HCT116 (cell line): ENCODE measurements at regions not wholly inside any gene's neighbourhood (a gene's known extent, or its start where the extent isn't known, plus 50 kb on each side); places are given as distances from the start of the nearest gene placed in this dataset.

Source experiments
- ATAC-seq: fragments of 200-7000 bp; cut with Tn5 transposase; 2 replicates; pipeline ENCODE4 v1.9.1; 2020; ENCODE audit warnings: mild to moderate bottlenecking, moderate library complexity
- BruUV-seq: library from RNA; stranded (reverse); fragments of 400-500 nt; replicated peaks from 2 replicates; lab custom pipeline; 2021; lab: Mats Ljungman, UMichigan
- CTCF ChIA-PET: fragments of 300-600 bp; sonication (Branson Sonifier 250); formaldehyde crosslinking; loops from one replicate; lab custom pipeline; 2021; ENCODE audit warnings: antibody characterized with exemption; lab: Charles Lee
- POLR2A ChIA-PET: fragments of 300-600, 350-600 bp; sonication (Branson Sonifier 250); formaldehyde crosslinking; loops from one replicate; lab custom pipeline; 2021; ENCODE audit warnings: antibody characterized with exemption; lab: Charles Lee
- RAD21 ChIA-PET, 2 experiments: fragments of 300-600 bp; sonication (Branson Sonifier 250); formaldehyde crosslinking; loops; one replicate each; lab custom pipeline; 2023; ENCODE audit warnings: low total read pairs in 2 of 2; ENCODE audit not compliant: uncharacterized antibody in 2 of 2, unreplicated experiment in 2 of 2, low non-redundant PET in 1 of 2; lab: Charles Lee
- DNase-seq: peaks from one replicate; pipeline ENCODE4 v3.0.0-alpha.2; 2010; ENCODE audit warnings: low read depth, low spot score
- H2AFZ ChIP-seq: fragments of 200-600 bp; shearing (Covaris generic), sonication (generic); 2 replicates; pipeline ENCODE4 v1.6.1; 2017; ENCODE audit warnings: low read depth, mixed run types, mixed read lengths, antibody characterized with exemption, low read length; ENCODE audit not compliant: poor library complexity, severe bottlenecking
- H3K27ac ChIP-seq: 2 replicates; pipeline ENCODE4 v1.5.1; 2012; ENCODE audit warnings: low read depth, low read length
- H3K27me3 ChIP-seq: fragments of 200-600 bp; sonication (generic); 2 replicates; pipeline ENCODE4 v1.6.1; 2016; ENCODE audit warnings: mixed run types, low read length, mixed read lengths; ENCODE audit not compliant: insufficient read depth
- H3K36me3 ChIP-seq, 2 experiments: fragments of 200-500 bp in 1 of 2; fragments of 200-600 bp in 1 of 2; sonication (Bioruptor generic) in 1 of 2; sonication (generic) in 1 of 2; 2 replicates each; pipeline versions ENCODE4 v1.5.1 to v1.6.1; 2014 to 2016; ENCODE audit warnings: low read length in 2 of 2, inconsistent platforms in 1 of 2, mixed read lengths in 1 of 2, mixed run types in 1 of 2; ENCODE audit not compliant: insufficient read depth in 2 of 2, control insufficient read depth in 1 of 2
- H3K4me1 ChIP-seq, 2 experiments: fragments of 200-600 bp in 1 of 2; sonication (generic) in 1 of 2; 2 replicates each; pipeline versions ENCODE4 v1.5.1 to v1.6.1; 2012 to 2017; ENCODE audit warnings: low read length in 2 of 2, inconsistent platforms in 1 of 2, mild to moderate bottlenecking in 1 of 2, mixed read lengths in 1 of 2, mixed run types in 1 of 2, moderate library complexity in 1 of 2; ENCODE audit not compliant: insufficient read depth in 2 of 2, control insufficient read depth in 1 of 2
- H3K4me2 ChIP-seq: fragments of 200-600 bp; sonication (generic); 2 replicates; pipeline ENCODE4 v1.6.1; 2017; ENCODE audit warnings: mixed run types, low read length, mixed read lengths
- H3K4me3 ChIP-seq, 2 experiments: fragments of 200-600 bp in 1 of 2; sonication (generic) in 1 of 2; replicated peaks in 1 of 2; 2 replicates each; pipeline ENCODE4 v1.5.1; 2011 to 2016; ENCODE audit warnings: low read length in 2 of 2, control low read depth in 1 of 2, low read depth in 1 of 2, mild to moderate bottlenecking in 1 of 2, mixed read lengths in 1 of 2, mixed run types in 1 of 2
- H3K79me2 ChIP-seq: fragments of 200-600 bp; sonication (generic); 2 replicates; pipeline ENCODE4 v1.6.1; 2017; ENCODE audit warnings: mild to moderate bottlenecking, mixed run types, low read length, moderate library complexity, mixed read lengths; ENCODE audit not compliant: insufficient read depth
- H3K9ac ChIP-seq: fragments of 200-600 bp; sonication (generic); 2 replicates; pipeline ENCODE4 v1.6.1; 2016; ENCODE audit warnings: low read length, mixed read lengths
- H3K9me2 ChIP-seq: fragments of 200-600 bp; sonication (generic), shearing (Covaris generic); 2 replicates; pipeline ENCODE4 v1.6.1; 2017; ENCODE audit warnings: mixed run types, mild to moderate bottlenecking, moderate library complexity; ENCODE audit not compliant: insufficient read depth
- H3K9me3 ChIP-seq, 2 experiments: fragments of 200-500 bp in 1 of 2; fragments of 200-600 bp in 1 of 2; sonication (Bioruptor generic) in 1 of 2; sonication (generic) in 1 of 2; 2 replicates each; pipeline ENCODE4 v1.6.1; 2014 to 2017; ENCODE audit warnings: low read length in 2 of 2, mixed read lengths in 2 of 2, inconsistent platforms in 1 of 2, low read depth in 1 of 2, mild to moderate bottlenecking in 1 of 2, mixed run types in 1 of 2, moderate library complexity in 1 of 2; ENCODE audit not compliant: control insufficient read depth in 1 of 2, insufficient read depth in 1 of 2
- H4K20me1 ChIP-seq: fragments of 200-600 bp; sonication (generic), shearing (Covaris generic); 2 replicates; pipeline ENCODE4 v1.6.1; 2017; ENCODE audit warnings: mixed run types, mild to moderate bottlenecking, moderate library complexity; ENCODE audit not compliant: insufficient read depth
- CTCF ChIP-seq, 3 experiments: fragments of 200-600 bp in 1 of 3; sonication (generic) in 1 of 3; IDR thresholded peaks in 2 of 3; conservative IDR thresholded peaks in 1 of 3; 2 replicates each; pipeline ENCODE4 v1.5.1; 2012 to 2017; ENCODE audit warnings: low read depth in 2 of 3, low read length in 2 of 3, antibody characterized with exemption in 1 of 3, borderline replicate concordance in 1 of 3, control low read depth in 1 of 3, mild to moderate bottlenecking in 1 of 3, mixed read lengths in 1 of 3, mixed run types in 1 of 3, moderate library complexity in 1 of 3; ENCODE audit not compliant: insufficient read depth in 1 of 3
- EZH2 ChIP-seq: fragments of 200-600 bp; sonication (generic); IDR thresholded peaks from 2 replicates; pipeline ENCODE4 v1.6.1; 2017; ENCODE audit warnings: antibody characterized with exemption, mixed run types
- FOSL1 ChIP-seq: IDR thresholded peaks from 2 replicates; pipeline ENCODE4 v1.6.1; 2012; ENCODE audit warnings: low read depth
- SP1 ChIP-seq: IDR thresholded peaks from 2 replicates; pipeline ENCODE4 v1.6.1; 2012; ENCODE audit warnings: low read depth
- ZBTB33 ChIP-seq: IDR thresholded peaks from 2 replicates; pipeline ENCODE4 v1.6.1; 2011; ENCODE audit warnings: mild to moderate bottlenecking, low read length, moderate library complexity; ENCODE audit not compliant: insufficient replicate concordance; ENCODE audit errors: extremely low read depth
- ZNF274 ChIP-seq: fragments of 200-500 bp; sonication (Bioruptor generic); IDR thresholded peaks from 2 replicates; pipeline ENCODE4 v1.6.1; 2014; ENCODE audit warnings: mild to moderate bottlenecking, low read depth, low read length, inconsistent platforms
- intact Hi-C: fragments of 100-400 bp; cut with micrococcal nuclease; formaldehyde crosslinking; loops from 2 replicates; pipeline ENCODE4 v1.10.0; 2022

- Histone ChIP-seq H3K27me3 (no peaks in the 10 kb centered on the region), H3K4me2 (no peak overlapping the region), H3K27ac (no peak overlapping the region), H2AFZ (no peak overlapping the region), H3K9me2 (no peaks in the 10 kb centered on the region), H4K20me1 (no peaks in the 10 kb centered on the region), H3K9me3 (peaks cover 7 to 14% of the 10 kb centered on the region in 2 experiments; a peak in 2 of 4 replicates), H3K79me2 (no peaks in the 10 kb centered on the region), H3K4me1 (no peaks in the 10 kb centered on the region), H3K36me3 (no peaks in the 10 kb centered on the region), H3K4me3 (no peak overlapping the region), H3K9ac (no peak overlapping the region)
- DNase-seq (no peak), ATAC-seq (no peak)
- intact Hi-C loops, result no loop called here
- POLR2A ChIA-PET, result no interaction called here
- RAD21 ChIA-PET, result no interaction called here
- BruUV-seq, result no TSS peak
- TF ChIP-seq ZBTB33 (no peak), EZH2 (no peak), ZNF274 (no peak), CTCF (IDR thresholded peaks at IDR 0.05 in 2 of 3, conservative IDR thresholded peaks at IDR 0.05 in 1 of 3; ENCODE audit: borderline replicate concordance in 1 of 3, insufficient read depth in 1 of 3, low read depth in 2 of 3, low read length in 2 of 3) (no peak), SP1 (no peak), FOSL1 (no peak)
- CTCF ChIA-PET, result no interaction called here
Observed at GRCh38 chr5:24368115-24368514, 276.7 kb downstream of the CDH10 start.
